Gastrocnemius medialis (tissue), 4 donors: ENCODE measurements at regions not wholly inside any gene's neighbourhood (a gene's known extent, or its start where the extent isn't known, plus 50 kb on each side); places are given as distances from the start of the nearest gene placed in this dataset.

Experiments used
- CTCF ChIP-seq, 5 experiments: fragments of 450-650 bp in 3 of 5; fragments of 200-600 bp in 2 of 5; sonication (generic) in 2 of 5; IDR thresholded peaks in 4 of 5; conservative IDR thresholded peaks in 1 of 5; 1 replicate in 4 of 5; 2 replicates in 1 of 5; pipeline ENCODE4 v1.5.1; 2016 to 2019; ENCODE audit warnings: antibody characterized with exemption in 5 of 5, mild to moderate bottlenecking in 3 of 5, moderate library complexity in 3 of 5
- POLR2A ChIP-seq, 2 donors: fragments of 450-650 bp; IDR thresholded peaks; one replicate each; pipeline ENCODE4 v1.6.1; 2017; ENCODE audit warnings: antibody characterized with exemption in 2 of 2, mild to moderate bottlenecking in 2 of 2, moderate library complexity in 2 of 2

GRCh38 chr6:130725551-130725950 lies 101.7 kb upstream of the SMLR1 start:
- TF ChIP-seq CTCF (IDR thresholded peaks at IDR 0.05 in 4 of 5, conservative IDR thresholded peaks at IDR 0.05 in 1 of 5) = no peak
- TF ChIP-seq POLR2A (IDR thresholded peaks at IDR 0.05) = no peak
